PFSK-1 (cell line): ENCODE measurements at regions not wholly inside any gene's neighbourhood (a gene's known extent, or its start where the extent isn't known, plus 50 kb on each side); places are given as distances from the start of the nearest gene placed in this dataset.

Experiments
- FOXP2 ChIP-seq: optimal IDR thresholded peaks from 2 replicates; pipeline ENCODE3; 2011; ENCODE audit warnings: borderline replicate concordance, control low read depth, inconsistent platforms; ENCODE audit not compliant: insufficient read depth; ENCODE audit errors: extremely low read length, extremely low read depth
- POLR2AphosphoS5 ChIP-seq: IDR thresholded peaks from 2 replicates; pipeline ENCODE4 v1.6.1; 2012; ENCODE audit warnings: low read depth, mild to moderate bottlenecking, control low read depth, low read length, moderate library complexity
- SIN3A ChIP-seq: IDR thresholded peaks from 2 replicates; pipeline ENCODE4 v1.6.1; 2012; ENCODE audit warnings: mild to moderate bottlenecking, low read length, moderate library complexity, borderline replicate concordance; ENCODE audit not compliant: insufficient read depth
- TAF1 ChIP-seq: IDR thresholded peaks from 2 replicates; pipeline ENCODE4 v1.6.1; 2012; ENCODE audit warnings: low read length, control low read depth, borderline replicate concordance; ENCODE audit not compliant: insufficient read depth
- TF ChIP-seq, protein P1 (sequence below), 2 experiments: IDR thresholded peaks; 2 replicates each; pipeline versions ENCODE4 v1.6.1 to v1.8.0; 2011 to 2012; ENCODE audit warnings: low read depth in 2 of 2, low read length in 2 of 2, control low read depth in 1 of 2, inconsistent platforms in 1 of 2, mild to moderate bottlenecking in 1 of 2, moderate library complexity in 1 of 2; ENCODE audit not compliant: insufficient read depth in 1 of 2

DNA sequence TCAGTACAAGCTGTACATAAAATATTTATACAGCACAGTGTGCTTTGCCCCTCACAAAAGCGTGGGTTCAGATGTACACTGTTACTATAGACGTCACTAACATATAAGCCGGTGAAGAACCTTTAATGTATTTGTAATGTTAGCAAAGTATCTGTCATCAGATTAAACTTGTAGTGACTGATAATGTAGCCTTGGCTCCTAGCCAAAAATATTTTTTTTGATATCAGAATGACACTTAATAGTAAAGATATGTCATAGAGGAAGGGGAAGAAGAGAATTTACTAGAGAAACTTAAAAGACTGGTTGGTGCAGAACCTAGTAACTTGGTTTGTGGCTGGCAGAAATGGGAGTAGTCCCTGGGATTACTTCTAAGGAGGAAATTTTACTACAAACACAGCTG is 258.7 kb upstream of the DMRT1 start:
- no peak for TF ChIP-seq FOXP2
- TF ChIP-seq TAF1: no peak

DNA sequence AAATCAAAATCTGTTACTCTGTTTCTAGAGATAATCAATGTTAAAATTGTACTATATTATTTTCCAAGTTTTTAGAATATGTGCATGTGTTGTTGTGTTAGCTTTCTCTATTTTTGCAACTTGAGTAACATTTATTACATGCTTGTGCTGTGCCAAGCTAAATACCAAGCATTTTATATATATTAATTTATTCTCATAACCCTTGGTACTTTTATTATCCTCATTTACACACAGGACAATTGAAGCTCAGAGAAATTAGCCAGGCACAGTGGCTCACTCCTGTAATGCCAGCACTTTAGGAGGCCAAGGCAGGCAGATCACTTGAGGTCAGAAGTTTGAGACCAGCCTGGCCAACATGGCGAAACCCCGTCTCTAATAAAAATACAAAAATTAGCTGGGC is 254.0 kb upstream of the DMRT1 start:
- TF ChIP-seq FOXP2 (no peak), POLR2AphosphoS5 (no peak), SIN3A (no peak), TAF1 (no peak)
- TF ChIP-seq, protein P1, sequence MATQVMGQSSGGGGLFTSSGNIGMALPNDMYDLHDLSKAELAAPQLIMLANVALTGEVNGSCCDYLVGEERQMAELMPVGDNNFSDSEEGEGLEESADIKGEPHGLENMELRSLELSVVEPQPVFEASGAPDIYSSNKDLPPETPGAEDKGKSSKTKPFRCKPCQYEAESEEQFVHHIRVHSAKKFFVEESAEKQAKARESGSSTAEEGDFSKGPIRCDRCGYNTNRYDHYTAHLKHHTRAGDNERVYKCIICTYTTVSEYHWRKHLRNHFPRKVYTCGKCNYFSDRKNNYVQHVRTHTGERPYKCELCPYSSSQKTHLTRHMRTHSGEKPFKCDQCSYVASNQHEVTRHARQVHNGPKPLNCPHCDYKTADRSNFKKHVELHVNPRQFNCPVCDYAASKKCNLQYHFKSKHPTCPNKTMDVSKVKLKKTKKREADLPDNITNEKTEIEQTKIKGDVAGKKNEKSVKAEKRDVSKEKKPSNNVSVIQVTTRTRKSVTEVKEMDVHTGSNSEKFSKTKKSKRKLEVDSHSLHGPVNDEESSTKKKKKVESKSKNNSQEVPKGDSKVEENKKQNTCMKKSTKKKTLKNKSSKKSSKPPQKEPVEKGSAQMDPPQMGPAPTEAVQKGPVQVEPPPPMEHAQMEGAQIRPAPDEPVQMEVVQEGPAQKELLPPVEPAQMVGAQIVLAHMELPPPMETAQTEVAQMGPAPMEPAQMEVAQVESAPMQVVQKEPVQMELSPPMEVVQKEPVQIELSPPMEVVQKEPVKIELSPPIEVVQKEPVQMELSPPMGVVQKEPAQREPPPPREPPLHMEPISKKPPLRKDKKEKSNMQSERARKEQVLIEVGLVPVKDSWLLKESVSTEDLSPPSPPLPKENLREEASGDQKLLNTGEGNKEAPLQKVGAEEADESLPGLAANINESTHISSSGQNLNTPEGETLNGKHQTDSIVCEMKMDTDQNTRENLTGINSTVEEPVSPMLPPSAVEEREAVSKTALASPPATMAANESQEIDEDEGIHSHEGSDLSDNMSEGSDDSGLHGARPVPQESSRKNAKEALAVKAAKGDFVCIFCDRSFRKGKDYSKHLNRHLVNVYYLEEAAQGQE (IDR thresholded peaks at IDR 0.05; ENCODE audit: insufficient read depth in 1 of 2, low read depth in 2 of 2, low read length in 2 of 2): no peak

DNA sequence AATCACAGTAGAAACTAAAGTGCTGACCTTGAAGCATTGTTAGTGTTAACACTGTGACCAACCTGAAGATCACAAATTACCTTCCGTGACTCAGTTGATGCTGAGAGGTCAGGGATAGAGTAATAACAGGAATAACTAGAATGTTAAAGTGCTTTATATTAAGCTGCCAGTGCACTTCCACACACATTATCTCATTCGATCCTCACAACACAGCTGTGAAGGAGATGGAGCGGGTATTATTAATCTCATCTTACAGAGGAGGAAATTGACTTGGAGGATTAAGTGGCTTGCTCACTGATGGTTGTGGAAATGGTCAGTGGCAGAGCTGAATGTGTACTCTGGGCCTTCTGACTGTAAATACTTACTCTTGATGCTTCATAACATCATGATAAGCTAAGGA is 252.5 kb upstream of the DMRT1 start:
- TF ChIP-seq TAF1: no peak
- TF ChIP-seq FOXP2: no peak
- TF ChIP-seq SIN3A: no peak
- TF ChIP-seq, protein P1 (IDR thresholded peaks at IDR 0.05; ENCODE audit: insufficient read depth in 1 of 2, low read depth in 2 of 2, low read length in 2 of 2): no peak
- TF ChIP-seq POLR2AphosphoS5: no peak

DNA sequence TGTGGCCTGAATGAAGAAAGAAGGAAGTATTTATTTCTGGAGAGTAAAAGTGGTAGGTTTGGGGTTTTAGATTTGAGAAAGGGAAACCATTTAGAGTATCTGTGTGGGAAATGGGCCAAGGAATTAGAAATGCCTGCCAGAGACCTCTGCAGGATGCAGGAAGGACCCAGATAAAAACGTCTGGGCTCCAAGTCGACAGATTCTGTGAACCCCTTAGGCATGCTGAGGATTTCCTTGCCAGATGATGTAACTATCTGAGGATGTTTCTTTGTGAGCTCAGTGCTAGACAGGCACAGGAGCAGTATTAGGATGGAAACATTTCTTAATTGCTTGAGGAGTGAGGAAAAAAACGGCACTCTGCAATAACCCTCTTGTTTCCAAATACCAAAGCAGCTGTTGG is 251.8 kb upstream of the DMRT1 start:
- TF ChIP-seq FOXP2: no peak
- no peak for TF ChIP-seq POLR2AphosphoS5
- TF ChIP-seq, protein P1 (IDR thresholded peaks at IDR 0.05; ENCODE audit: insufficient read depth in 1 of 2, low read depth in 2 of 2, low read length in 2 of 2): no peak
- no peak for TF ChIP-seq SIN3A
- TF ChIP-seq TAF1: no peak

DNA sequence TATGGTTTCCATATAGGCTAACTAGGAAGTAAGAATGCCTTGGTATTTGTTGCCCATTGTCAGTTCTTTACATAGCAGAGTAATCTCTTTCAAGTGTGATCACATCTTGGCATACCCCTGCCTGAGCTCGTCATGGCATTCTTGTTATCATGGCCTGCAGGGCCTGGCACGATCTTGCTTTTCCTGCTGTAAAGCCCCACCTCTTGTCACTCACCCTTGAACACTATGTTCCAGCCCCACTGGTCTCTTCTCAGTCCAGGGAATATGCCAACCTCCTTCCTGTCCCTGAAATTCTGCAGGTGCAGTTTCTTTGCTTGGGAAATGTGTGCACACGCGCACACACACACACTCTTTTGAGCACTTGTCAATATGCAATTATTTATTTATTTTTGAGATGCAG is 250.2 kb upstream of the DMRT1 start:
- TF ChIP-seq, protein P1 (IDR thresholded peaks at IDR 0.05; ENCODE audit: insufficient read depth in 1 of 2, low read depth in 2 of 2, low read length in 2 of 2): no peak
- TF ChIP-seq POLR2AphosphoS5 (no peak), FOXP2 (no peak), TAF1 (no peak), SIN3A (no peak)
